ENCODE measurements at regions not wholly inside any gene's neighbourhood (a gene's known extent, or its start where the extent isn't known, plus 50 kb on each side); places are given as distances from the start of the nearest gene placed in this dataset.
A peak's percentile ranks its signal among the peaks of the same experiment; 100 is the strongest.

GRCh38 chr11:44493930-44494329 is 71.5 kb upstream of the CD82 start:
- DNase-seq (ENCODE audit: low spot score): no peak

- DNase-seq (ENCODE audit: low spot score): no peak
Measured at GRCh38 chr11:44494785-44495184, 70.7 kb upstream of the CD82 start.

DNA sequence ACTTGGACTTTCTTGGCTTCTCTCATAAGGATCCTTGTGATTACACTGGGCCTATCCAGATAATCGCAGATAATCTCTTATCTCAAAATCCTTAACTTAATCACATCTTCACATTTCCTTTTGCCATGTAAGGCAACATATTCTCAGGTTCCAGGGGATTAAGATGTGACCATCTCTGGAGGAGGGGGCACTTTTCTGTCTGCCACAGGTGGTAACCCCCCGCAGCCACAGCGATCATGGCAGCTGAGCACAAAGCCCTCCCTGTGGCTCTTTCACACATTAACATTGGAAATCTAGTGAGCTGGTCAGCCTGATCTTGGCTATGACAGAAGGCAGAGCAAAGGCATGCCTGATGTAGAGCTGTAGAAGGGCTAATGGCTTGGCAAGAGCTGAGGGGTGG is 69.1 kb upstream of the CD82 start:
- no peak for DNase-seq (ENCODE audit: low spot score)

GRCh38 chr11:44498089-44498871 is 67.2 kb upstream of the CD82 start:
- DNase-seq (ENCODE audit: low spot score): no peak

DNA sequence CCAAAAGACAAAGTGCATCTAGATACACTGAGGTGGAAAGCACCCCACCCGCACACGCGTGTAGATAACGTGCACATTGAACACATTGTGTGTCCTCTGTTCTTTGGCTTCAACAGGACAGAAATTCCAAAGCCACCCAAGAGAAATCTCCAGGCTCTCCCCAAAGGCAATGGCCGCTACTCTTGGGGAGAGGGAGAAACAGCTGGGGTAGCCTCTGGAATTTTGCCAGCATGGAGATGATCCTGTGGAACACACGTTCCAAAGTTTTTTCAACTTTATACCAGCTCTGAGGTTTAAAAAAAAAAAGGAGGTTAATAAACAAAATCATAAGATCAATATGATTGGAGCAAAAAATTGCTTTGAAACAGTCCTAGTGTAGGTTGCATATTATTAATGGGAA is 63.0 kb upstream of the CD82 start:
- no peak for DNase-seq (ENCODE audit: low spot score)

- DNase-seq (ENCODE audit: low spot score): peak; percentile 52
Measured at GRCh38 chr11:44505581-44506054, 59.8 kb upstream of the CD82 start.

DNA sequence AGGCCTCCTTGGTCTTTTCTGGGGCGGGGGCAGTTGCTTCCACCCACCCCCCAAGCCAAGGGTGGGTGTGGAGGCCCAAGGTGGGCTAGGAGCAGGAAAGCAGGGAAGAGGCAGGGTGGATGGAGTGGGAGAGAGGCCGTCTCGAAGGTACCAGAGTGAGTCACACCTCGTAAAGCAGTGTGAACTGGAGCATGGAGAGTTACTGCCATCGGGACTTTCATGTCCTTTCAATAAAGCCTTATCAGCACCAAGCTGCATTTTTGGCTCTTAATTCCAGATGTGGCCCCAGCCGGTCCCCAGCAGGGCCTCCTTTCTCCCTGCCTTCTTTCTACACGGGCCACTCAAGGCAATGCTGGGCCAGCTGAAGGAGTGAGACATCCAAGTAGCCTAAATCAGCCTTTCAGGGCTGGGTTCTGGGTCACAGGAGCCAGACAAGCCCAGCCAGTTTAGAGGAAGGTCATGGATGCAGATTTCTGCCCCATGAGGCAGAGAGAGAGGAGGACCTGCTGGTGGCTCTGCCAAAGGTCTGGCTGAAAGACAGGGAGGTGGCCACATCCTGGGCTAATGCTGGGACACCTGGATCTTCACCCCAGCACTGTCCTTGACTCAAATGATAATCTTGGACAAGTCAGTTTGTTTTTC is 59.0 kb upstream of the CD82 start:
- peak; percentile 59 for DNase-seq (ENCODE audit: low spot score)

- no peak for DNase-seq (ENCODE audit: low spot score)
Measured at GRCh38 chr11:44507491-44507890, 58.0 kb upstream of the CD82 start.

DNA sequence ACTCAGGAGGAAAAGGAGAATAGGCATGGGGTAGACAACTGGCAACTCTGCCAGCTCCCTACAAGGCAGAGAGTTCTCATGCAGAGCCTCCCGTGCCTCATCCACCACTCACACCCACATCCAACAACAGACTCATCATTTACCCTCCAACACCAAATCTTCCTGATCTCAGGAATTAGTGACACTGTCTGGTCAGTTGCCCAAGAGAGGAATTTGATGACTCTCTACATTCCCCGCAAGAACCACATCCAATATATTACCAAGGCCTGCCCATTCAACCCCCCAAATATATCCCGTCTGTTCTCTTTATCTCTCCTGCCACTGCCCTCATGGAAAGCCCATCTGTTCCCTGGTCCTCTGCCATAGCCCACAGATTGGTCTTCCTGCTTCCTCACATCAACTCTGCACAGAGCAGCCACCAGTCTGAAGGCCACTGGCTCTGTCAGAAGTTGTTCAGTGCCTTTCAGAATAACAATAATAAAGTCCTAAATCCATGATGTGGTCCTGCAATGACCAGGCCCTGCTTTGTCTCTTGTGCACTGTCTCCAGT is 57.5 kb upstream of the CD82 start:
- DNase-seq (ENCODE audit: low spot score): peak; percentile 19

GRCh38 chr11:44509296-44509695 is 56.2 kb upstream of the CD82 start:
- DNase-seq (ENCODE audit: low spot score): no peak

DNA sequence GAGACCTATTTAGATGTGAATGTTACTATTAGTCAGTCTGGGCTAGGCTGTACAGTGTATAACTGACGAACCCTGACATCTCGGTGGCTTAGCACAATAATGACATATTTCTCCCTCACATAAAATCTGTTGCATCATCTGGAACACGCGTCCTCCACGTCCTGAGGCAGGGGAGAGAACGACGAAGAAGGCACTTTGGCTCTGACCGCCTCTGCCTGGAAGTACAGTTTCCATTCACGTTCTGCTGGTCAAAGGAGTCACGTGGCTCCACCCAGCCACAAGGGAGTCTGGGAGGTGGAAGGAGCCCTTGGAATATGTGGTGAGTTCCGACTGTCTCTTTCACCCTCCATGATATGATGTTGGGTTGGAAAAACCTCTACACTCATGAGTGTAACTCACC is 55.1 kb upstream of the CD82 start:
- no peak for DNase-seq (ENCODE audit: low spot score)

DNA sequence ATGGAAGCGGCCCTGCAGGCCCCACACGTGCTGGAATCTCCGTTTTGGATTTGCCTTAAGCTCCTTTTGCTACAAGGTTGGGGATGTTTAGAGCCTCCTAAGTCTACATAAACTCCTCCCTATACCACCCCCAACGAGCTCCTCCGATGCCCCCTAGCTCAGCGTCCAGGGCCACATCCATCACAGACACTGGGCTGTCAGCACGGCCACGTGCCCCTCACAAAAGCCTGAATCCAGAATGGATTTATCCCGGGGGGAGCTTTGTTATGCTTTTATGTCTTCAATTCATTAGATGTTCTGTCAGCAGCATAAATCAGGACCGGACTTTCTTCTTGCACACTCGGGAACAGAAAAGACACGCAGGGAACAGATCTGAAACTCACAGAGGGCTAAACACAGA is 52.6 kb upstream of the CD82 start:
- no peak for DNase-seq (ENCODE audit: low spot score)

GRCh38 chr11:44515048-44515447 is 50.4 kb upstream of the CD82 start:
- no peak for DNase-seq (ENCODE audit: low spot score)

Data from kidney tubule cell (primary cell).